ENCODE measurements at regions not wholly inside any gene's neighbourhood (a gene's known extent, or its start where the extent isn't known, plus 50 kb on each side); places are given as distances from the start of the nearest gene placed in this dataset.

GRCh38 chr2:234286118-234286598 is 210.7 kb downstream of the ARL4C start:
- TF ChIP-seq POLR2A (IDR thresholded peaks at IDR 0.05) (no peak), EP300 (IDR thresholded peaks at IDR 0.05) (no peak), CTCF (IDR thresholded peaks at IDR 0.05) (no peak)
